ENCODE measurements at regions not wholly inside any gene's neighbourhood (a gene's known extent, or its start where the extent isn't known, plus 50 kb on each side); places are given as distances from the start of the nearest gene placed in this dataset.

DNA sequence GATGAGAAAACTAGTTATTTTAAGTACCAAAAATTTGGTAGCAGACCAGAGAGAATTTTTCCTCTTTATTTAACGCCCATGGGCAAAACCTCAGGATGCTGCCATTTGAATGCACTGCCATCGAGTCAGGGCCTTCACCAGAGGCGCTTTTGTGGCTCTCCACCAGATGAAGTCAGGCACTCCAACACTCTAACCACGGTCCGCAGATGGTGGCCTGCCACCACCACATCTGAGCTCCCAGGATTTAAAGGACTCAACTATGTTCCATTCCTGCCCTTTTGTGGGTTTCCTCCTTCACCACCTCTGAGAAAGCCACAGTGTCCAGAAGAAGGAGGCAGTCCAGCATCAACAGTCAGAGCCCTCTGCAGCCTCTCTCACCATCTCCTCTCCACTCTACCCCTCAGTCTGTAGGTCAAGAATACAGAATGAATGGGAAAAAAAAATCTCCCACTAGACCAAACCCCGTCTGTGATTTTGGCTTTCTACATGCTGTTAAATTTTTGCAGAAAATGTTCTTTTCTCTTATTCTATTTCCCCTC, 647.4 kb downstream of the USP25 start:
- DNase-seq, result no peak

DNA sequence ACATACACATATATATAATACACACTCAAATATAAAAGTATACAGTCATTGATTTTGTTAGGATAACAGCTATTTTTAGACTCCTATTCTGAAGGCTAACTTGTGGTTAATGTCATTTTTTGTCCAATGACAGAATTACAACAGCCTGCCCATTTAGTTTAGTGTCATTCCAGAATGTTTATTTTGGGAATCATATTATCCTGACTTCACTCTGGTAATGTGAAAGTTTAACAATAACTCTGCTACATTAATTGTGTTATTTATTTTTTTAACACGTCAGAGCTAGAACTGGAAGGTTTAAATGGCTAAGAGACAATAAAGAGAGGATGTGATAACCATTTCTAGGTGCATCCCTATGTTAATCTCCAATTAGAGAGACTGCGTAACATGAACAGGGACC, 648.1 kb downstream of the USP25 start:
- DNase-seq, result no peak

DNA sequence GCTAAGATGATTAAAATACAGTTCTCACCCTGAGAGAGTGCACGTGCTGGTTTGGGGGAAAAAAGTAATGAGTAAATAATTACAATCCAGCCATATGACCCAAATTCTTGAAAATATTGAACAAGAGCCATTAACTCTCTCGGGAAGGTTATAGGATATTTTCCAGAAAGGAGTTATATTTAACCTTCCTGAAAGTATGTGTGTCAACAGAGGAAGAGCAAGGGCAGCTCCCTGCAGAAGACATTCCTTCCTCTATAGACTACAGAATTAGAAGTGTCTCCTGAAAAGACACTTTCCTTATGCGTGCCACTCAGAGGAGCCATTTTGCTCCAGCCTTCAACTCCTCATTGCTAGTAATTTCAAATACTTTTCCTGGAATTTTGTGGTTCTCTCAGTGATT, 648.7 kb downstream of the USP25 start:
- no peak for DNase-seq

DNA sequence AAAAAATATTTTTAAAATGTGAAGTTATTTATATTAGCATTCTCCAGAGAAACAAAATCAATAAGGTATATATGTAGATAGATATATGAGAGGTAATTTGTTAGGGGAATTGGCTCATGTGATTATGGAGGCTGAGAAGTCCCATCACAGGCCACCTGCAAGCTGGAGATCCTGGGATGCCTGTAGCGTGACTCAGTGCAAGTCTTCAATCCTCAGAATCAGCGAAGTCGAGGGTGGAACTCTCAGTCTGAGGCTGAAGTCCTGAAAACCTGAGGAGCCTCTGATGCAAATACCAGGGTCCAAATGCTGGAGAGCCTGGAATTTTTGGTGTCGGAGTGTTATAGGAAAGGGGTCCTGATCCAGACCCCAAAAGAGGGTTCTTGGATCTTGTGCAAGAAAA, 658.5 kb downstream of the USP25 start:
- no peak for DNase-seq

DNA sequence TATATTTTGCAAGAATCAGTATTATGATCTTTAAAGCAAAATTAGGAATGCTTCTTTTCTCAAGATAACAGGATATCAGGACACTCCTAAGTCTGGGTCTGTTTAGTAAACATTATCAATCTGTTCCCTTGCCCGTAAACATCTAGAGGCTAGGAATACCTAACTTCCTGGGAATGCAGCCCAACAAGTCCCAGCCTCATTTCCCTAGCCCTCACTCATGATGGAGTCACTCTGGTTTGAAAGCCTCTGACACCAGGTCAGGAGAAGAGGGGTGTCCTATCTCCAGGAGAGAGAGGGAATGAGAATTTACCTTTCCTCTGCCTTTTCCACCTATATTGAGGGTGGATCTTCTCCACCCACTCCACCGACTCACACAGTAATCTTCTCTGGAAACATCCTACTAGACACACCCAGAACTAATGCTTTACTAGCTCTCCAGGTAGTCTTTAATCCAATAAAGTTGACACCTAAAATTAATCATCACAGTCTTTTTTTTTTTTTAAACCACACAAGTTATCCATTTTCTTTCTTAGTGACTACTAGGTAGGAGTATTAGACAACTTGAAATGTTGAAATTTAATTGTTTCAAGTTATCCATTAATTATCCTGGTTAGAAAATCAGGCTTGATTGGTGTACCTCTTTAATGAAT, 659.3 kb downstream of the USP25 start:
- no peak for DNase-seq

DNA sequence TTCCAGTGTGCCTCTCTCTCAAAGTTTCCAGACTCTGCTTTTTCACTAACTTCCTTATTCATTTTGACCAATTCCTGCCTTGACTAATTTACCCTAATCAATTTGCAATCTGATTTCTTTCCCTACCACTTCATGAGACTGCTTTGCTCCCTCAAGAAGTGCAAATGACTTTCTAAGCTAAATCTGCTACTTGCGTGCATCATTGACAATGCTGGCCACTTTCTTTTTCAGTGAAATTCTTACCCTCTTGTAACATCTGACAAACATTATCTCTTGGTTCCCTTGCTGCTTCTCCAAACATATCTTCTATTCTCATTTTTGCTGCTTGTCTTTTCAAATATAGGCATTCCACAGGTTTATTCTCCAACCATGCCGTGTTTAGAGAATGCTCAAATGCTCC, 659.9 kb downstream of the USP25 start:
- no peak for DNase-seq

DNA sequence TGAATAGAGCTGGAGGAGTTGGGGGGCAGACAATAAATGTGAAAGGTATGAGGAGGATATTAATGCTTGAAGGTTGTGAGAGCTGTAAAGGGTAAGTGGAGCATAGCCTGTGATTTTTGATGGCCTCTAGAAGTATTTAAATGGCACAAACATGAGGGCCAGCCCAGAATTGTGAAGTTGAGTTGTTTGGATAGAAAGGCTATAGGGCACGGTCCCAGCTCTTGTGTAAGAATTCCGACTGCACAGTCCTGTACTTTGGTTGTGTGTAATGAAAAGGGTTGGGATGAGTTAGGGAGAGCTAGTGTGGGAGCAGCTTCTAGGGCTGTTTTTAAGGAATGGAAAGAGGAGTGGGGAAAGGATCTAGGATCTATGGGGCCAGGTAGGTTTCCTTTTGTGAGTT, 665.5 kb downstream of the USP25 start:
- DNase-seq, result no peak

DNA sequence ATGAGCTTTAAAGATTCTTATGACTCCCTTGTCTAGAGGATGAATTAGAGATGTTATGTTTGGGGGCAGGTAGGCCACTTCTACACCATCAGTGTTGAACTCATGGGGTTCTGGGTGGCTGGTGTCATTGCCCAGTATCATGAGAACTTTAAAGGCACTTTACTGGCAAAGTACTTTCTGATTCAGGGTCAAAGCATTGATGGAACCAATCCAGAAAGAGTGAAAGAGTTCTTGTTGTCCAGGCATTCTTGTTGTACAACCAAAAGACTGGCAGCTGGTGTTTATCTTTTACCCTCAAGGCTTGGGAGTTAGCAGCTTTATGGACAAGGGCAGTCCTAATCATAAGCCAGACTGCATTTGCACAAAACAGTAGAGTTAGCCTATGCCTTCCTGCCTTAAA, 673.0 kb downstream of the USP25 start:
- DNase-seq, result no peak

DNA sequence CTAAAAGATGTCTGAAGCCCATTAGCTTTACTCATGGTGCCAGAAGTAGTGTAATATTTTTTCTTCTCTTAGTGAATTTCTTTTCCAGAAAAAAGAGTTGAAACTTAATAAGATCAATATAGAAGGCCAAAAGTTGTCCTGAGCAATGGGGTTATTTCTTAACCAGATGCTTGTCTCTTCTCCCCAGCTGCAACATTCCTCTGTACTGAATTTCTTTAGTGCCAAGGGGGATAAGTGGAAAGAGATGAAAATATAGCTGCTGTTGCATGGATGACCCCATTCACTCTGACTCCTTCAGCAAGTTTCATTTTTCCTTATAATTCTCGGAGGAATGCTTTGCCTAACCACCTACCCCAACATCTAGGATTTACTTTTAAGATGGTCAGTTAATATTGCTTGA, 675.0 kb downstream of the USP25 start:
- DNase-seq, result no peak

DNA sequence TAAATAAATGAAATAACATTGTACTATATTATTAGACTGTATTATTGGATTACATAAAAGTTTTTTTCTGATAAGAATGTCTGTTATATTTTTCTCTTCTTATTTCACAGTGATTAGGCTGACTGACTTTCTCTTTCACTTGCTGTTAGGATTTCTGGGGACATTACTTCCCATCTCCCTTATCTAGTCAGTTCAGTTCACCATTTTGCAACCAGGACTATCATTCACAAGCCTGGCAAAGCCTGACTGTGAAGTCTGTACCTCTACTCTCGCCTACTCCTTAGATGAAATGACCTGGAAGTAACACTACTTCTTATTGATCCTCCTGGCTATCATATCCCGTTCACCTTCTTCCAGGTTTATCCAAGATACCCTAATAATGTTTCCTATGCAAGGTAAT, 676.6 kb downstream of the USP25 start:
- no peak for DNase-seq

DNA sequence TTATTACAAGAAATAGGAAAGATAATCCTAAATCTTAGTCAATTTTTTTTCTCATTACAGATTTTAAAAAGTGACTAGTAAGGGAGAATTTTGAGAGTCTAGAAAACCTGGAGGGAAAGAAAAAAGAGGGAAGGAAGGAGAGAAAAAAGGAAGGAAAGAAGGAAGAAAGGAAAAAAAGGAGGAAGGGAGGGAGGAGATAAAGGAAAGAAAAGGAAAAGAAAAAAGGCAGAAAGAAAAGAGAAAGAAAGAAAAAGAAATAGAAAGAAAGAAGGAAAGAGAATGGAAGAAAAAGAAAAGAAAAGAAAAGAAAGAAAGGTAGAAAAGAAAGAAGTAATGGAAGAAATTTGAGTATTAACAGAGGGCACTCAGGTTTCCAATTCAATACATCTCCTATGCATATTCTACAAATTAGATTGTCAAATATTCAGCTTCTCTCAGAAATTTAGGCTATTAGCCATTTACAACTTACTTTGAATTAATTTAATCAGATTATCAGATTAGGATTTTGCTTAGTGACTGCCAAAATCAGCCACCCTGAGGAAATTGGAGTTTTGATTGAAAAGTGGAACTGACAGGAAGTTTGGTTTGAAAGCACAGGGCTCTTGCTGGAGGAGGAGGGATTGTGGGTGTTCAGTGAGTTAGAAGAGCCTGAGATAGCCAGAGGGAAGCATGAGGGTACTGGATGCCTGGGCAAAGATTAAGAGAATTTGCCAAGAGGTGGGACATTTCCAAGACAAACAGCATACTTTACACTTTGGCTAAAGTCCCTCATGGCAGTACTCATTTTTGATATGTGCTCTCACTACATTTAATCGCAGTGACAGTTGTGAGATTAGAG, 677.8 kb downstream of the USP25 start:
- DNase-seq, result no peak

DNA sequence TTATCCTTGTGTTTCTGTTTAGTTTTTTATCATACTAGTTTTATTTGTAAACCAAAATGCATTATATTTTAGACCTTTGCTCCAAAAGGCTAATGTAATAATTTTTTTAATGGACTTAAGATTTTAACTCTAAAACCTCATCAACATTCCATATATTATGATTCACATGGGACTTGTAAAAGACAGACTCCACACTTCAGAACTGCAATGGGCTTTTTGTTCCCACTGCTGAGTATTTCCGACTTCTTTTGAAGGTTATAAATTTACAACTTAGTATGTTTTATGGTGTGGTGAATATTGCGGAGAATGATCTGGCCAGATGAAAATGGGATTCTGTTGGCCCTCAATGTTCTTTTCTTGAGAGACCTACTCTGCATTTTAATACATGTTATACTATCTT, 678.5 kb downstream of the USP25 start:
- no peak for DNase-seq

DNA sequence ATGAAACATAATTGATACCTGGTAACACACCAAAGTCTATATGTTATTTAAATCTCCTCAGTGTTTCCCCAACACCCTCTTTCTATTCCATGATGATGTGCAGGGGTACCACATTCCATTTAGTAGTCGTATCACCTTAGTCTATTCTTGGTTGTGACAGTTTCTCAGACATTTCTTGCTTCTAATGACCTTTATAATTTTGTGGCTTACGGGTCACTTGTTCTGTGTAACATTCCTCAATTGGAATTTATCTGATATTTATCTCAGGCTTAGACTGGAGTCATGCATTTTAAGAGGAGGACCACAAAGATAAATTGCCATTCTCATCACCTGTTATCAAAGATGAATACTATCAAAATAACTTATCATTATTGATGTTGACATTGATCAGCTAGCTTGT, 679.6 kb downstream of the USP25 start:
- DNase-seq, result no peak

DNA sequence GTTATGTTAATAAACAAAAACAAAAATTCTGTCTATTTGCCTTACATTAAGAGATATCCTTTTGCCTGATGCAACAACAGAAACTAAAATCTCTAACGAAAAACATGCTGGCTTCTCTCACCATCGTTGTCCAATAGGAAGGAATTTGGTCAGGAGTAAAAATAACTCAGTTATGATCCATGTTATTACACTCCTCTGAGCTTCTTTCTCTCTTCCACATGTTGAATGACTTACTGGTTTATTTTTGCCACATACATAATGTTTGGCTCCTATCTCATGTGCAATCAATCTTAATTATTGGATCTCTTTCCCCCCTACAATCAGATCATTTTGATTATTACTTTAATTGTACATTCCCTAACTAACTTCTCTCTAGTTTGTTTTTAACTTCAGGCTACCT, 688.4 kb downstream of the USP25 start:
- no peak for DNase-seq

DNA sequence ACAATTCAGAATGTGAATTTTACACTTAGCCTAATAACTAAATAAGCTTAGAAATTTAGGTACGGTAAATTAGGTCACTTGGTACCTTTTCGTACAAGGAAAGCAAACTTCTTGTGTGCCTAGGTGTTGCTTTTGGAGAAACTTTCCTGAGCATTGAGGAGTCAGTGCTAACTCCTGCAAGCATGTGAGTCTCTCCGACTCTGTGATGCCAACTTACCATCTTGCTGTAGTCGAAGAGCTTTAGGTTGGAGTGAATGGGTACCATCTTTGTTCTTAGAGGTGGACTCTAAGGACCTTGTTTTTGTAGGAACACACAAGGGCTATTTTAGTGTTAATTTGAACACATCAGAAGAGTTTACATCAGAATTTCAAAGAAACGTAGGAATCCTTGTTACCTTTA, 688.9 kb downstream of the USP25 start:
- DNase-seq, result no peak

DNA sequence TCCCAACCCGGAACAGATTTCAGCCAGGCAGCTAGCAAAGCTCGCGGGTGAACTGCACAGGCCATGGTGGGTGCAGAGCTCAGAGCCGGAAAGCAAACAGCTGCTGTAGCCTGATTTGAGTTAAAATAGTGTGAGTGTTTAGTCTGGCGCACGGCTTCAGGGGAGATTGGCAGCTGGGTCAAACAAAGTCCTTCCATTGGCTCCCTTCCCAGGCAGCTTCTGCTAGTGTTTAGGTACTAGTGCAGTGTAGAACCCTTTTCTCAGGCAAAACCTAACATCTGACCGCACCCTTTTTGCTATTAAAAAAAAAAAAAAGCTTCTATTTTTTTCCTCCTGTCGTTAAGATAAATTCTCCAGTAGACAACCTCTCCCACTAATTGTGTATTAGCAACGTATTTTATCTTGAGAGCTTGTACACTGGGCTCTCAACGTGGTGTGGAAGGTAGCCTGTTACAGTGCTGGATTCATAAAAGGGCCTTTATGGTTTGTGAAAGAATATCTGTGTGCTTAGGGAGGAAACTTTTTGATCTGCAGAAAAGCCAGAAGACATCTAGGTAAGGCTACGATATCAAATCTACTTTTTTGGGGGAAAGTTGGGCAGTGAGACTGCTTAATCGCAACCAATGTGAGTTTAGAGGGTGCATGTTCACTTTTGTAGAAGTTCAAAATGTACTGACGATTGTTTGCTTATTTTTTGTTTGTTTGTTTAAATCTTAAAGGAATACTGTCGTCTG, 689.6 kb downstream of the USP25 start:
- DNase-seq, result no peak

DNA sequence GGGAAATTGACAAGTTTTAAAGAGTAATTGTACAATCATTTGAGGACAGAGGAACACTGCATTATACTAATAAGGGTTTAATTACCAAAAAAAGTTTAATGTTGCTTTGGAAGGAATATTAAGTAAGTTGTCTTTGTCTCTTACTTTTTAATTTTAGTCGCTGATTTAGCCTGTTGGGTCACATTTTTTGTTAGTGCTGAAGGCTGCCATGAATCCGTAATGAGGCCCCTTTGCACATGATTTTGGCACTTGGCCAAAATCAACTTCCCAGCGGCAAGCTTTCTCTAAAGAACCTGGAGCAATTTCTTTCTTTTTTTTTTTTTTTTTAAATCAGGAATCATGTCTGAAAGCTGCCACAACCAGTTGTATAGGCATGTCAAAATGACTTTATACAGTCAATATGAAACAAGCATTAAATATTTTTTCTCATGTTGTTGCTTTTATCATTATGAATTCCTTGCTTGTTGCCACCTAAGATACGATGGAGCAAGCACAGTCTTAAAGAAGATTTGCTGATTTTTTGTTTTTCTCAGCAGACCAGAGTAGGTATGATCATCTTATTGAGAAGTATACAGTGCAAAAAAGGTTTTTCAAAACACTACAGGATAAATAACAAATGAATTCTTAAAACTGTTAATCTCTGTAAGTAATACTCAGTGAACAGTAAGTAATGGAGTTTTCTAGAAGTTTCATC, 690.4 kb downstream of the USP25 start:
- DNase-seq, result no peak

DNA sequence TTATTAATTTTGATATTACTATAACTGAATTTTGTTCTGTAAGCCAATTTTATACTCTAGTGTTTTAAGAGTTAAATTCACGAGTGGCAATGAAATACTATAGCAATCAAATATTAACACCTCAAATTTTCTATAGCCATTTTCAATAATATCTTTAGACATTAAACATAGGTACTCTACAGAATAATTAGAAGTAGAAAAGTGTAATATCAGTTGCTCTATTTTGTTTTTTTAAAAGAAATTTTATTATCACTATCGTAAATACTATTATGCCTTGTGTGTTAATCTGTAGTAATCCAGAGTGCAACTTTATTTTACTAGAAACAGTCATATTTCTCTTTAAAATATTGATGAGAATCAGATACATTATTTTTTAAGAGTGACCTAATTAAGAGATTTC, 691.2 kb downstream of the USP25 start:
- DNase-seq, result no peak

DNA sequence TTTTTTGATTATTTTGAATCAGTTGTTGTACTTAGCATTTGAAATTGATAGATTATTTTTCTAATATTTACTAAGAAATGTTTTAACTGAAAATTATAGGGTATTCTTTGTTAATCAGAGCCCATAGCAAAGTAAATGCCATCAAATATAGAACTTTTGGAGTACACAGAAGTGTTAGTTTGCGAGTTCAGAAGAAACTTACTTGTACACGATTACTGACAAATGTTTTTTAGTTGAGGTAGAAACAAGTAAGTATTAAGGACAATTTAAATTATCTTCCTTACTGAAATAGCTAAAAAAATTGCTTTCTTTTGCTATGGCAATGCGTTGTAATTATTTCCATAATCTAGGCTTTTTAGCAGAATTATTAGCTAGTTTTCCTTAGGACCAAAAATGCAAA, 692.2 kb downstream of the USP25 start:
- no peak for DNase-seq

DNA sequence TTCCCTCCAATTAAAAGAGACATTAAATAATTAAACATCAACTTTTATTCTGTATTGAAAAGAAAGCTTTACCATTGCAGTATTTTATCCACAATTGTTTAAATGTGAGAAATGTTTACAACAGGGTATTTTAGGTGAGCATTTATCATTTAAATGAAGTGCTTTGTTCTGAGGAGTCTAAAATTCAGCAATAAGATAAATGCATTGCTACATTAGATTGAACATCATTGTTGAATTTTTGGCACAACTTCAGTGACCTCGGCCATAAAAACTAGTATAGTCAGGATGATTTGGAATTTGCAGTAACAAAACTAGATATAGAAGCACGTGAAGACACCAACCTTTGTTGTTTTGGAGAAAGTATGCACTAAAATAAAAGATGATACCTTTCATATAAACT, 692.9 kb downstream of the USP25 start:
- no peak for DNase-seq

DNA sequence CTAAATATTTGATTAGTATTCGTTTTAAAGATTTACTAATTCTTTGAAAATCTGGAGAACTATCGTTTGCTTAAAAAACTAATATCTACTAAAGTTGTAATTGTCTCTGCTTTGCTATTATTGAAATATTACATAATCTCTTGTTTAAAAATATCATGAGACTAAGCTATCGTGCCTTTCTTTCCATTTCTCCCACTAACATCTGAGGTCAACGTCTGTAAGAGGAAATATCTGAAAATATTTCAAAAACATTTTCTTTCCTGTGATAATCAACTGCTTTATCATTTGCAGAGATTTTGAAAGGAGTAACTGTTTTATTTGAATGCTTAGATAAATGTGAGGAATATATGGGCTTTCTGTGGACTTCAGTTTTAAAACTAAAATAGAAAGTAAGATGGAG, 694.1 kb downstream of the USP25 start:
- no peak for DNase-seq

DNA sequence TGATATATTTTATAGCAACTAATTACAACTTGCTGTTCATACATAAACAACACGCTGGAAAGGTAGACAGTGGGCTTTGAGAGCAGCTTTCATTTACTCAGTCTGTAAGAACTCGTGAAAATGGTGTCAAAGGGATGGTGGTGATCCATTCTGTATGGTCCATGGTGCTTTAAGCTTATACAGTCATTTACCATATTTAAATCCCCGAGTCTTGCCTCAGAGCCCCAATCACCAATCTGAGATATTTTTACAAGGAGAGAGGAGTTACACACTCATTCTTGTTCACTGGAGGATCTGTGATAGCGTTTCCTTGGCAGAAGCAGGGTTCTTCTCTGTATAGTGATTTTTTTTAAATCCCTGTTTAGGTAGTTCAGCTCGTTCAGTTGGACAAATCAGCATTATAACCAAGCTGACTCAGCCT, 694.6 kb downstream of the USP25 start:
- no peak for DNase-seq

DNA sequence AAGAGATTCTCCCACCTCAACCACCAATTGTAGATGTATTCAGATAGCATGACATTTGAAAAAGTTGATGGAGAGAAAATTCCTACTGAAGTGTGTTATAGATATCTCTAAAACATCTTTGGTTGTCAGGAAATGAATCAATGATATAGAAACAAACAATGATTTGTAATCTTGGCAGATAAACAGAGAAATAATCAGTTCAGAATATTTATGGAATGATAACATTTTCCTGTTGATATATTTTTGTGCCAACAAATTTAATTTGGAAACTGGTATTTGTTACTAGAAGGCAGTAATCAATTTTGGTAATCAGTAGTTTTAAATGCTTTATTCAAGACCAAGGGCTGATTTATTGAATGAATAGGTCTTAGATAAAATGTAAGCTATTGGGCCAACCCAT, 695.6 kb downstream of the USP25 start:
- DNase-seq, result no peak
